ENCODE measurements at regions not wholly inside any gene's neighbourhood (a gene's known extent, or its start where the extent isn't known, plus 50 kb on each side); places are given as distances from the start of the nearest gene placed in this dataset.
"Not testable (repeated sequence)": the region's sequence is repeated elsewhere in the genome, so short reads cannot be mapped to it uniquely, and the experiment has no call there.

- DNase-seq = no peak
Measured at GRCh38 chr16:47852991-47853390, 302.8 kb downstream of the ABCC12 start.

DNA sequence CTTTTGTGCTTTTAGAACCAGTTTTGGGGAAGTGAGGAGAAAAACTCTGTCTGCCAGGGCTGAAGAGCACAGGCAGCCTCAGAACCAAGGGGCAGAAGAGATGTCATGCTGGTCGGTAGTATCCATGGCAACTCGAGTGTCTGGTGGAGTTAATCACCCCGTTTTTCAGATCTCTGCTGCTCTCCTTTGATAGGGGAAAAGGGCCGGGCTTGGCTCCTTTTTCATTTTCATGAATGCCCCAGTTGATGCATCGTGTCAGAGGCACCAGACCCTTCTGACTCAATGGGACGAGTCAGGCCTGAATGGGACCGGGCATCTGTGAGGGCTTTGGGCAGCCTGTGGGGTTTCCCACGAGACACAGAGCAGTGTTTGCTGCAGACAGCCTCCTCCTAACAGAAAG is 304.6 kb downstream of the ABCC12 start:
- no peak for DNase-seq

DNA sequence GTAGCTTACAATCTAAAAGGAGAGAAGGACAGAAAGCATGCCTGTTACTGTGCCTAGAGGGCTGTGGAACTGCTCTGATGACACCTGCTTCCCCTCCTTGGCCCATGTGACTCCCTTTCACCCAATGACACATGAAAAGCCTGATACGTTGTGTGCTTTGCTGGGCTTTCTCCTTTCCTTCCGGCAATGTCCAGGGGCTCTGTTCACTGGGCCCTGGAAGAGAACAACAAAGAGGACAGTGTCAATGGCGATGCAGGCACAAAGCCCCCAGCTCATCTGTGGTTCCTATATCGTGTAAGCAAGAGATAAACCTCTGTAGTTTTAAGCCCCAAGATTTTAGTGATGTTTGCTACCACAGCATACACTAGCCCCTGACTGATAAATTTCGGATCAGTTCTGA is 306.1 kb downstream of the ABCC12 start:
- no peak for DNase-seq

- DNase-seq = no peak
Measured at GRCh38 chr16:47848421-47849109, 307.2 kb downstream of the ABCC12 start.

- DNase-seq = no peak
Measured at GRCh38 chr16:47847220-47847970, 308.4 kb downstream of the ABCC12 start.

DNA sequence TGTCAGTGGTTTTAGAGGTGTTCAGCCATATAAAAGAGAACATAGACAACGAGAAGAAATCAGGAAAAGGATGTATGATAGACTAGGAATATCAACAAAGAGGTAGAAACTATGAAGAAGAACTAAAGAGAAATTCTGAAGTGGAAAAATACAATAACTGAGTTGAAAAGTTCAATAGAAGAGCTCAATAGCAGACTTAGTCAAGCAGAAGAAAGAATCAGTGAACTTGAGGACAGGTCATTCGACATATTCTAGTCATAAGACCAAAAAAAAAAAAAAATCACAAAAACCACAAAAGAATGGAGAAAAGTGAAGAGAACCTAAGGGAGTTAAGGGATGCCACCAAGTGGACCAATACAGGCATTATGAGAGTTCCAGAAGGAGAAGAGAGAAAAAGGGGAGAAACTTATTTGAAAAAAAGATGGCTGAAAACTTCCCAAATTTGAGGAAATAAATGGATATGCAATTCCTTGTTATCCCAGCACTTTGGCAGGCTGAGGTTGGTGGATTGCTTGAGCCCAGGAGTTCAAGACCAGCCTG is 321.2 kb downstream of the ABCC12 start:
- DNase-seq = no peak

GRCh38 chr16:47833771-47834170 is 322.0 kb downstream of the ABCC12 start:
- DNase-seq = no peak

- no peak for DNase-seq
Measured at GRCh38 chr16:47829850-47830600, 325.8 kb downstream of the ABCC12 start.

DNA sequence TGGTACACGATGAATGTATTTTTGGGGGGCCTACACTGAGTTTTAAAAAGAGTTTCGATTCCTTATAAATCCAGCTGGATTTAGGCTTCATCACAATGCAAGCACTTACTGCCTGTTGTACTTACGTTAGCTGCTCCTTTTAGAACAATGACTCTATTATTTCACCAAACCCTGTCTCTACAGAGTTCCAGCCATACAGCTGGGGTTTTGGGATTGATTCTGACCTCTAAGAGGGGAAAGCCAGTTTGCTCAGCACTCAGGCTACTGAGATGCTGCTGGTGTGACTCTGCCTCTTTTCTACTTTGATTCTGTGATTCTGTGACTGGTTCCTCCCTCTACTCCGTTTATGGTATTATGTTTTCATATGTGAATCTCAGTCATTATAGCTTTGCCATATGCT is 329.7 kb downstream of the ABCC12 start:
- no peak for DNase-seq

GRCh38 chr16:47817048-47817447 is 338.7 kb downstream of the ABCC12 start:
- no peak for DNase-seq

GRCh38 chr16:47816511-47816910 is 339.3 kb downstream of the ABCC12 start:
- DNase-seq = no peak

- DNase-seq = no peak
Measured at GRCh38 chr16:47815655-47816054, 340.1 kb downstream of the ABCC12 start.

GRCh38 chr16:47811758-47812157 is 344.0 kb downstream of the ABCC12 start:
- not testable (repeated sequence) for DNase-seq

- DNase-seq = no peak
Measured at GRCh38 chr16:47806309-47806847, 345.2 kb downstream of the PHKB start.

GRCh38 chr16:47787696-47788095 is 326.6 kb downstream of the PHKB start:
- DNase-seq = no peak

GRCh38 chr16:47781673-47782072 is 320.5 kb downstream of the PHKB start:
- DNase-seq = no peak

DNA sequence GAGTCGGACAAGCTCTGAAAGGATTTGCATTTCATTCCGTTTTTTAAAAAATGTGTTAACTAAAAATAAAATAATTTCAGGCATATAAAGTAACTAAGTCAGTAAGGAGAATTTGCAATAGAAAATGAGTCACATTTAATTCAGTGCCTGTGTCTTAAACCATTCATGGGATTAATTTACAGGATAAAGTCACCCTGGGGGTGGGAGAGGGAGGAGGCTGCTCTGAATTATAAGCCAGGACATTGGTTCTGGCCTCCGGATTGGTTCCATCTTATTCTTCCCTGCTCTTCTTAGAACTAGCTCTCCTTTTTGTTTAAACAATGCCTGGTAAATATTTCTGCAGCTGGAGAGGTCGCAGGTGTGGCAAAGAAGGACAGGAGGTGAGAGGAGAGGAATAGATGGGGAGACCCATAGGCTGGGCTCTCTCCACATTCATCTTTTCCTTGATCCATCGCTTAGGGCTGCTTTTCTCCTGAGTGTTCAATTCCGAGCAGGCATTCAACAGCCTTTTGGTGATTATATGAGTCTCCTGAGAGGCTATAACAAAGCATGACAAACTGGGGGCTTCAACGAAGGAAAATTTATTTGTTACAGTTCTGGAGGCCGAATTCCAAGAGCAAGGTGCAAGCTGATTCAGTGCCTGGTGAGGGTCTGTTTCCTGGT is 319.2 kb downstream of the PHKB start:
- no peak for DNase-seq

DNA sequence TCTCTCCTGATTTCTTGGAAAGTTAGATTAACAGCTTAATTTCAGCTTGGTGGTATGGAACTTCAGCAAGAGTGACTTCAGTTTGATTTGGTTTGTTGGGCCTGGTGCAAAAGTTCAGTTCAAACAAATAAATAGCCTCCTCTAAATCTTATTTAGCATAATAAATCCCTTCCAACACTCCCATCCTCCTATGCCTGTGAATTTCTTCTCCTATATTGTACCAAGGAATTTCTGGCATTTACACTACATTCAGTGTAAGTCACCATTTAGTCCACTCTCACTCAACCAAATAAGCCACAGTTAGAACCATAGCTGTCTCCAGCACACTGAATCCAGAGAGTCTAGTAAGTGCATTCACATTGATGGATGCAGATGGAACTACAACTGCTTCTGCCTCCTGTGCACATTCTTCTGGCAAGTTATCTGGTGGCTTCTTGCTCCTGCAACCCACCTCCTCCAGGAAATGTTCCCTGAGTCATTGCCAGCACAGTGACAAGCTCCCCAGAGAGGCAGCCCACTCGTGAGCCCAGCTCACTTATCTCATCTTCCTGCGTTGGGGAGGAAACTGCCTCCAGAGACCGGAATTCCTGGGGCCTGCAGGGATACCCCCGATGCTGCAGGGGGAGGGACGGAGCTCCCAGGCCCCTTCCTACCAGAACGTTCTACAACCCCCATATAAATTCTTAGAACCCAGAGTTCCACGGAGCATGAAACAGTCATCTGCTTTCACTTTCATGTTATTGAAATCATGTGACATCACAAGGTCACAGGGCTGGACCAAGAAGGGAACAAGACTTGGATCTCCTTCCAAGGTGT is 318.3 kb downstream of the PHKB start:
- DNase-seq = peak; percentile 22

- DNase-seq = no peak
Measured at GRCh38 chr16:47778106-47778801, 317.1 kb downstream of the PHKB start.

GRCh38 chr16:47777220-47777619 is 316.1 kb downstream of the PHKB start:
- no peak for DNase-seq

GRCh38 chr16:47774661-47775060 is 313.5 kb downstream of the PHKB start:
- no peak for DNase-seq
